Head of caudate nucleus (tissue), 42 donors: ENCODE measurements at regions not wholly inside any gene's neighbourhood (a gene's known extent, or its start where the extent isn't known, plus 50 kb on each side); places are given as distances from the start of the nearest gene placed in this dataset.
"Not testable (repeated sequence)": the region's sequence is repeated elsewhere in the genome, so short reads cannot be mapped to it uniquely, and the experiment has no call there.

Experiments used
- DNase-seq, 42 donors: peaks; one replicate each; pipeline versions ENCODE4 v3.0.0 to v3.0.0-alpha.2; 2020 to 2021; ENCODE audit warnings: mixed read lengths in 7 of 42
- intact Hi-C: fragments of 100-400 bp; cut with DNase I; formaldehyde crosslinking; loops from one replicate; pipeline ENCODE4 v1.15.0; 2022

DNA sequence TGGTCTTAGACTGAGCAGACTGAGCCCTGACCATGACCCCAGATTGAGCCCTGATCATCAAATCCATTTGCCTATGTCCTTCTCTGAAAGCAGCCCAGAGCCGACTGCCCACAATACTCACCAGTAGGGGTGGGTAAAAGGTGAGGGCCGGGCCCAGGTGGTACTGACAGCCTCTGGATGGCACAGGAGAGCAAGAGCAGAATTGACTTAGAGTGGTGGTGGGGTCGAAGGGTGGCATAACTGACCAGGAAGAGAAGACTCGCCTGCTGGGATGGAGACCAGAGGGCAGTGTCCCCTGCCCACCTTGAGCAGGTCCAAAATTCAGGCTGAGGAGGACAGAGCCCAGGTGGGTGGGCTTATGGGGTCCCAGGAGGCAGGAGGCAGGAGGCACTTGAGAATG, 161.3 kb upstream of the POU3F1 start:
- DNase-seq = no peak
- intact Hi-C loops = no loop called here

DNA sequence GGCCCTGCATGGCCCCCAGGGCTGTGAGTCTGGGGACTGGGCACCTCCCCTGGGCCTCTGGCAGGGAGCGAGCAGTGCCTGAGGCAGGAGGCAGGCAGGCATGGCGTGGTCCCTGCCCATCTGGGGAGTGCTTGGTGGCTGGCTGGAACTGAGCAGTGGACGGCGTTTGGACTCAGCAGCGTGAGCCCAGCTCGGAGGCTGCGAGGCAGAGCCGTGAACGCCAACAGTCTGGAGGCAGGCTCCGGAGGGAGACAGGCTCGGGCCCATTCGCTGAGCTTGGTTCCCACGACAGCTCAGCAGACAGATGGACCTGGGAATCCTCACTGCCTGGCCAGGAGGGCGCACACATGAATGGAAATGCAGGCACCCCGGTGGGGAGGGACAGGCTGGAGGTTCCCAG, 160.7 kb upstream of the POU3F1 start:
- intact Hi-C loops = no loop called here
- no peak for DNase-seq

DNA sequence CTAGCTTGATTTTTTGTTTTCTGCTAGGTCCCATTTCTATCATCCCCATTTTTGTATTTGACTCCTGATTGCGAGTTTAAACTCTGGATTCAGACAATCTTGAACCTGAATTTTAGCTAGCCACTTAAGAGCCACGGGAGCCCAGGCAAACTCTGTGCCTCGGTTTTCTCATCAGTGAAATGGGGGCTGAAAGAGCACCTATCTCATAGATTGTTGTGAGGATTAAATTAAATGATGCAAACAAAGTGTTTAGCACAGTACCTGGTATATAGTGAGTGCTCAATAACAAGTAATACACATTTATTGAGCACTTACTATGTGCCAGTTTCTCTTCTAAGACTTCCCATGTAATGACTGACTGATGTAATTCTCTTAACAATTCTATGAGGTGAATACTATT, 158.1 kb upstream of the POU3F1 start:
- intact Hi-C loops = no loop called here
- no peak for DNase-seq

DNA sequence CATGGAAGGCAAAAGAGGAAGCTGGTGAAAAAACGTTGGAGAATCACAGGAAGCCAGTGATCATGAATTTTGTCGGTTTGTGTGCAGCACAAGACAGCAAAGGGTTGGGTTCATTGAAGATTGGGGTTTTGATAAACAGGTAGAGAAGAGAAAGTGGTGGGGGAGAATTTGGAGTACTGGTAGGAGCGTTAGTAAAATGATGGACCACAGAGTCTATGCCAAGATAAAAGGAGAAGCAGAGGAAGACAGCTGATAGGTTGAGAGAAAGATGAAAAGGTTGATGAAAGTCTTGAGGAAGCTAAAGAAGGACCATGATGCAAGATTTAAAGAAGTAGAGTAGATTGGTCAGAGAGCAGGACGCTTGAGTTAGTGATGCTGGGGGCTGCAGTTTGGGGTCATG, 156.8 kb upstream of the POU3F1 start:
- intact Hi-C loops = no loop called here
- no peak for DNase-seq

DNA sequence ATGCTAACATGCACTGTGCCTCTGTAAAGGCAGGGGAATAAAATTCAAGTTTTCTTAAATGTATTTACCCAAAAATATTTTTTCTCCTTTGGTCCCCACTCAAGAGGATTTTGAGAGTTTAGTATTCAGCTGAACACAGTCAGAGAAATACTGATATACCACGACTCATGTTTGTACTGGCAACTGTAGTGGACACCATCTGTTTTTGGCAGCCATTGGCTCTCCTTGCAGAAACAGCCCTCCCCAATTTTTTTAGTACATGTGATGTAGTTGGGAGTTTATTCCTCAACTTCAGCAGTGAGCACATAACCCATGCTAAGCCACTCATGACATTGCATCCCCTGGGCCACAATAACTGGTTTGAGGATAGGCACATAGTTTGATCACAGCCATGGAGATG, 154.8 kb upstream of the POU3F1 start:
- no peak for DNase-seq
- intact Hi-C loops = no loop called here

DNA sequence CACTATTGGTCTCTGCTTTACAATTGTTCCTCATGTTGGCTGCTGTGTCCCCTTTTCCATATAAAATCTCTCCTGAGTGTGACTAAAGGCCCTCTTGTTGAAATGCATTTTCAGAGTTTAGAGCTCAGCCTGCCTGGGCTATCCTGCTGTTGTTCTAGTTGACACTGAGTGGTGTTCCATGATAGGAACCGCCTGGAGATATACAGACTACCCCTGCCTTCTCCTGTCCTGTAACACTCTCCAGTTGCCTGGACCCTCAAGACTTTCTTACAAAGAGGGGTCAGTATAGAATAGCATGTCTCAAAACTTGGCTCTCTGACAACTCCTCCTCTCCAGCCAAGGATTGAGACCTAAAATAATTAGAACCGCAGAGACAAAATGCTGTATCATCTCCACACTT, 152.0 kb upstream of the POU3F1 start:
- no peak for DNase-seq
- intact Hi-C loops = no loop called here

DNA sequence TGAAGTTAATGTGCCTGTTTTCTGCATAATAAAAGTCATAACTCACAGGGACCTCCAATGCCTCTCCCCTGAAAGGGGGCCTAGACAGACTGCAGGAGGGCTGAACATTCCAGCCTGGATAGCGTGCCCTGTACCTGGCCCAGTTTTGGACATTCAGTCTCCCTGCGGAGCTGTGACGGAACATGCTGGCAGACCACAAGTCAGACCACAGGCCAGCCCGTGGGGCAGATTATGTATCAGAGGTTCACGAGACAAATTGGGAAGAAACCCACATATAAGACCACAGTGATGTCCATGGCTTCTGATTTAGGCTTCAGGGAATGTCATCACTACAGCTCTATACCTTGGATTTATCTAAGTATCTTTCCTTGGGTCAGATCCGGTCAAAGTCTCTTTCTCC, 151.5 kb upstream of the POU3F1 start:
- no peak for DNase-seq
- intact Hi-C loops = no loop called here

DNA sequence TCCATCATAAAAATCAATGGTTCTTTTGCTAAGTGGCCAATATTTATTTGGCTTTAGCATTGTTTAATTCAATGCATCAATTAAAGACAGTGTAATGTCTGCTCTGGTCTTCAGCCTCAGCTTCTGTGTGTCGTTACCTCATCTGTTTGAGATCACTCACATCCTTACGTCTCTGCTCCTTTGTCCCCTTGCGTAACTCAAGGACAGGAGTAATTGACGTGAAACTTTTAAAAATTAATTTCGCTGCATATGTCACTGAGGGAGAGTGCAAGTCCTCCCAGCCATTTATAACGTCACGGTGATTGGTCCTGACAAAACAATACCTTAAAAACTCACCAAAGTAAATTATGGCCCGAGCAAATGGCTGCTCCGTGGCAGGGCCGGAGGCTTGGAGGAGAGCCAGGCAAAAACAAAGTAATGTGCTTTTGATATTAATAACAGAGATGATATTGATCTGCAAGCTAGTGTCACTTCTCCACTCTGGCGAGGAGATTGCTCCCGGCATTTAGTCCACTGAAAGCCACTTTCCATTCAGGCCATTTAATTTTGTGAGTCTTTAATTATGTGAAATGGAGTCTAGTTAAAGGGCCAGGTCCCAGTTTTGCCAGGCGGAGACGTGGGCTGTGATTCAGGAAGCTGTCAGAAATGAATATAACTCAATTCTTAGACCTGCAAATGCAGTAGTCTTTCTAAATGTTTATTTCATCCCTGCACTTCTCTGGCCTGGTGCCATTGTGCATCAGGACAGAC, 150.9 kb upstream of the POU3F1 start:
- no peak for DNase-seq
- intact Hi-C loops = no loop called here

DNA sequence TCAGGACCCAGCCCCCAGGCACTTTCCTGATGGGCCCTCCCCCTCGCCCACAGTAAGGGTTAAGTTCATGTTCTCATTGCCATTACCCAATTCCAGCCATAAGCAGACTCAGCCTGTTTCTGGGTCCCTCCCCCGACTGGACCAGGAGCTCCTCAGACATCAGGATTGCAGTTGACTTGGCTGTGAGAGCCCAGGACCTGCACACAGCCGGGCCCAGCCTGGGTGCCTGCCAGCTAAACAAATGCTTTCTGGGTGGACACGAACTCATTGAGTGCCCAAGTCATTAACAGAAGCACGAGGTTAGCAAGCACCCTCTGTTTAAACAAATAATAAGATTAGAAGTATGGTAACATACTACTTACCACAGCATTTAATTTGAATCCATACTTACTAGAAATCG, 147.9 kb upstream of the POU3F1 start:
- DNase-seq = no peak
- intact Hi-C loops = no loop called here

DNA sequence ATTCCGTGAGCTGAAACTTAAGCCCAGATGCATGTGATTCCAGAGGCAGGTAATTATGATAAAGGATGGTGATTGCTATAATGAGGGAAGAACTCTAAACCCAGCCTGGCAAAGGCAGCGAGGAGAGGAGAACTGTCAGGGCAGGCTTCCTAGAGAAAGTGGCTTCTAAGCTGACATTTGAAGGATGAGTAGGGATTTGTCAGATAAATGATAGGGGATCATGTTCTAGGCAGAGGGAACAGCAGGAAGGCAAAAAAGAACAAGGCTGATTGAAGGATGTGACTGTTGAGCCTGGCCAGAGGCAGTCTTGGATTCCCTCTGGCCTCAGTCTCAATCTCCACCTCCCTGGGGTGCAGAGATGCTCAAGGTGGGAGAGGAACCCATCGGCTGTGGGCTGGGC, 146.4 kb upstream of the POU3F1 start:
- intact Hi-C loops = no loop called here
- no peak for DNase-seq

DNA sequence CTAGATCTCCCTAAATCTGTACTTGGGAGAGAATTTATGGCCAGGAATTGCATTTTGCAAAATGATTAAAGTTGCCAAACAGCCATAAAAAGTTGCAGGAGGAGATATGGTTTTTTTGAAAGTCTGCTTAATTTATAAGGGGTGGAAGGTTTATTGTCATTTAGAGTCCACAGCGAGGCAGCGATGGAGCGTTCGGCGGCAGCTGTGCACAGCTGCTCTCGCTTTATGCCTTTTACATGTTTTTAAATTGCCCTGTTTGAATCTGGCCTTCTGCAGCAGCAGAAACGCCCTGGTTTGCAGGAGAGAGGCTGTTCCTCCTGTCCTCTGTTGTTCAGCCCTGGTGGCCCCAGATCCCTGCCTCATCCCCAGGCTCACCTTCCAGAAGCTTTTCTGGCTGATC, 144.9 kb upstream of the POU3F1 start:
- DNase-seq = no peak
- intact Hi-C loops = no loop called here

DNA sequence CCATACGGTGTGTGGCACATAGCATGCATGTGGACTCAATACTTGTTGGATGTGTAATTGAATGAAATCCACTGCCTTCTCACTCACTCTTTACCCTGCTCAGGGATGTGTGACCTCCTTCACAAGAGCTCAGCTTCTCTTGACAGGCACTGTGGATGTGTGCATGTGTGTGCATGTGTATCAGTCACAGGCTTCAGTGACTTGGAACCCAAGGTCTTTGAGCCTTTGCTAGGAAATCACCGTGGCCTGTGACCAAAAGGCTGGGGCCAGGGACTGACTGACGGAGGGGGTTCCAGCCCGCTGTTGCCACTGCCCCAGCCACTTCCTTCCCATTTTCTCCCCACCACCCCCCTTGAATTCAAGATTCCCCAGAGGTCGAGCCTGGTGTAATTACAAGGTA, 144.4 kb upstream of the POU3F1 start:
- intact Hi-C loops = no loop called here
- DNase-seq = no peak

DNA sequence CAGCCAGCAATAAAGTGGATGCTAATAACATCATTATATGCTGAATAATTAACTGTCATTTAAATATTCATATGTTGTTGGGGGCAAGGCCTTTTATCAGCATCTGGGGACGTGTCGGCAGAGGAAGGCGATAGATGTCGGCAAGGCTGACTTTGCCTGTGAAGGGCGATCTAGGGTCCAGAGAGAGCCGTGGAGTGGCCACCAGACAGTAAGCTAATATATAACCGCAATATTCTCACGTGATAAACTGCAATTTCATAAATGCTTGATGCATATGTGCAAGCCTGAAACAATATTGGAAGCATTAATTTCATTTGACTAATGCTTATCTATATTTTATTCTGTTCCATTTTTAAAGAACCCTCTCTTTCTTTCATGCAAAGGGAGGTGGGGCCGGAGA, 141.0 kb upstream of the POU3F1 start:
- no peak for DNase-seq
- intact Hi-C loops = no loop called here

DNA sequence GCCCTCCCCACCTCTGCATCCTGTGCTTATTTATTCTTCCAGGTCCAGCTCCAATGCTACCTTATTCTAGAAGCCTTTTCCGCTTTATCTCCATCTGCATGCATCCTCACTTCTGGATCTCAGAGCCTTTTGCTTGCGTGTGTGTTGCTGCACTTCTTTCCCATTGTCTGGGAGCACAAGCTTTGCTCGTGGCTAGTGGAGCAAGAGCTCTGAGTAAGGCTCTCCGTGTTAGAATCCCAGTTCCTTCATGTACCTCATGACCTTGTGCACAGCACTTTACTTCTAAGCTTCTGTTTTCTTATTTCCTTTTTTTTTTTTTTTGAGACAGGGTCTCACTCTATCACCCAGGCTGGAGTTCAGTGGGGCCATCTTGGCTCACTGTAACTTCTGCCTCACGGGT, 140.0 kb upstream of the POU3F1 start:
- intact Hi-C loops = no loop called here
- no peak for DNase-seq

DNA sequence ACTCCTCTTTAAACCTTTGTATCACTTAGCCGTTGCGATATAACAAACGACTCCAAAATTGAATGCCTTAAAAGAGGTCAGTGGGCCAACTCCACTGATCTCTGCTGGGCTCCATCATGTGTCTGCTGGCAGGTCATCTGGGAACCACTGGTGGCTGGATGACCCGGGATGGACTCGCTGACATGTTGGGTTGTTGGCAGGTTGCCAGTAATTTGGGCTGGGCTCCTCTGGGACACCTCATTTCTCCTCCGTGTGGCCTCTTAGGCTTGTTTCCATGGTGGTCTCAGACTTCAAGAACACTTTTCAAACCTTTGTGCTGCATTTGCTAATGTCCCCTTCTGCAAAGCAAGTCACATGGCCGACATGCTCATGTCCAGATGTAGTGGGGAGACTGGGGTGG, 139.3 kb upstream of the POU3F1 start:
- intact Hi-C loops = no loop called here
- DNase-seq = no peak

DNA sequence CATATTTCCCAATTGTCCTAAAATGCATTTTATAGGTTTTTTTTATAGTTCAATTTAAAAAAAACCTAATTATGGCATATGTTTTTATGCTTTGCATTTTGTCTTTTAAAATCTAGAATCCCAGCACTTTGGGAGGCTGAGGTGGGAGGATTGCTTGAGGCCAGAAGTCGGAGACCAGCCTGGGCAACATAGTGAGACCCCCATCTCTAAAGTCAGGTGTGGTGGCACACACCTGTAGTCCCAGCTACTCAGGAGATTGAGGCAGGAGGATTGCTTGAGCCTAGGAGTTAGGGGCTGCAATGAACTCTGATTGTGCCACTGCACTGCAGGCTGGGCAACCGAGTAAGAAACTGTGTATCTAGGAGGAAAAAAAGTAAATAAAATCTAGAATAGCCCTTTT, 137.2 kb upstream of the POU3F1 start:
- intact Hi-C loops = no loop called here
- no peak for DNase-seq

DNA sequence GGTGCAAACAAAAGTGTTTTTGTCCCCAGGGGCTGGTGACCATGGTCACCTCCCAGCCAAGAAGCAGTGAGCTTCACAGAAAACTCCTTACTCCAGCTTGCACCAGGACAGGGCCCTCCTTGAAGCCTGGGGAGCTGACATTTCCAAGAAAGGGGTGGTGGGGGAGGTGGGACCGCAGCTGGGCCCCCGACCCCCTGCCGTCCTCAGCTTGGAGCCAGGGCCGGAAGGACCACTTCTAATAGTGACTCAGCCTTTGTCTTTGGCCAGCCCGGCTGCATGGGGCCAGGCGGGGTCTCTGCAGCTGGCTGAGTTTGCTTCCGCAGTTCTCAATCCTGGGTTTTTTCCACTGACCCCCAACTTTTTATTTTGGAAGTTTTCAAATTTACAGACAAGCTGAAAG, 136.5 kb upstream of the POU3F1 start:
- DNase-seq = peak in 3 of 42 donors; percentile 6 to 39 (median 11)
- intact Hi-C loops = no loop called here

DNA sequence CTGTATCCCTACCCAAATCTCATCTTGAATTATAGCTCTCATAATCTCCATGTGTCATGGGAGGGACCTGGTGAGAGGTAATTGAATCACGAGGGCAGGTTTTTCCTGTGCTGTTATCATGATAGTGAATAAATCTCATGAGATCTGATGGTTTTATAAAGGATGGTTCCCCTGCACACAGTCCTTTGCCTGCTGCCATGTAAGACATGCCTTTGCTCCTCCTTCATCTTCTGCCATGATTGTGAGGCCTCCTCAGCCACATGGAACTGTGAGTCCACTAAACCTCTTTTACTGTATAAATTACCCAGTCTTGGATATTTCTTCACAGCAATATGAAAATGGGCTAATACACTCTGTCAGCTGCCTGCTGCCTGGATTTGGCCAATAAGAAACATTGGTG, 133.8 kb upstream of the POU3F1 start:
- DNase-seq, intact Hi-C loops: not testable (repeated sequence)

DNA sequence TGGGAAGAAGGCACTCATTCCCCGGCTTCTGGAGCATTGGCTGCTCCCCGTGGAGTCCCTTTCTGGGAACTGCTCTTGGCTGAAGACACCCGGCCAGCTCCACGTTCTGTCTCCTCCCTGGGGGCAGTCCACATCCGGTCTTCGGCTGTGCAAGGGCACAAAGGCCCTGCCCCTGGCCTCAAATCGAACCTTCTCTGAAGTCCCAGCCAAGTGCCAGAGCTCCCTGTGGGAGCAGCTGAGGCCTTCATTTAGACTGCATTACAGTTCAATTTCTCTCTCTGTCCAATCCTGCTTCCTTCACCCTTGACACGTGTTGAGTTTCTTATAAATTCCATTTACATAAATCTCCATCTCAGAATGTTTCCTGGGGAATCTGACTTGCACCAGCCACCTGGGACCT, 132.9 kb upstream of the POU3F1 start:
- no peak for DNase-seq
- intact Hi-C loops = no loop called here

DNA sequence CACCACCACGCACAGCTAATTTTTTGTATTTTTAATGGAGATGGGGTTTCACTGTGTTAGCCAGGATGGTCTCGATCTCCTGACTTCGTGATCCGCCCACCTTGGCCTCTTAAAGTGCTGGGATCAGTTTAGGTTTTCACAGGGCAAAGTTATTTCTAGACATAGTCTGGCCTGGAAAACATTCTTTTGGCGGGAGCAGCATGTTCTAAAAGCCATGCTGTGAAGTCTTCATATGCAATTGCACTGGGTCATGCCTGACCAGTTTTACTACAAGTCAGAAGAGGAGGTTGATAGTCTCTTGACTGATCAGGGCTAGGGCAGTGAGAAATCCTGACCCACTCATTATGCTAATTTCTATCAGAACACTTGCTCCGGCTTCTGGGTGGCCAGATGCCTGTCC, 131.6 kb upstream of the POU3F1 start:
- intact Hi-C loops = no loop called here
- DNase-seq = no peak

DNA sequence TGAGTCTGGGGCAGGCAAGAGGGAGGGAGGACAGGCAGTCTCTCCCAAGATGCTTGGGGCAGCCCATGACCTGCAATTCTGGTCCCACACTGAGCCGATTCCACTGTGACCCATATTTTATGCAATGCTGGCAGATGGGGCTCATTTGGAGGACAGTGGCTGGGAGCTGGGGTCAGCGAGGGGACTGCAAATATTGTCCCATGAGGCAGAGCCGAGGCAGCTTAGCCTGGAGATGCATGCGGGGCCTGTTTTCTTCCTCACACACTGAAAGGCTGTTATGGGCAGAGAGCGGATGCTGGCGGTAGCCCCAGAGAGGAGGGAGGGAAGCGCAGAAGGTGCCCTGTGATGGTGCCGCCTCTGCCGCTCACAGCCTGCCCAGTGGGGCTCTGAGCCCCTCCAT, 128.5 kb upstream of the POU3F1 start:
- peak in 3 of 42 donors; percentile 19 to 41 (median 30) for DNase-seq

DNA sequence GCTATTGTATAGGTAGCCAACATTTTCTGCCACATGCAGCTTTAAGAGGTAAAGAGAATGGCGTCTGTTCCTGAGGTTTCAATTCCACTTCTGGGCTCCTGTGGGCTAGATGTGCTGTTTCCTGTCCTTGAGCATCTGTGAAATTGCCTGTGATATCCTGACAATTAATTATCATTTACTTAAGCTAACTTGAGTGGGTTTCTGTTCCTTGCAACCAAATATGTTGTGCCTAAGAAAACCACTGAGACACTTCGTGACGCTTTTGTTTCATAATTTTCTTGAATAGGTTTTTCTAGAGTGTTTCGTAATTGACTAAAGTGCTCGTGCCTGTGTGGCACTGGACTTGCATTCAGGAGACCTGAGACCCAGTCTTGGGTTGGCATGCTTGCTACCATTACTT, 127.3 kb upstream of the POU3F1 start:
- no peak for DNase-seq
- intact Hi-C loops = no loop called here

More for the DNA sequence above, 128.5 kb upstream of the POU3F1 start:
- intact Hi-C loops = no loop called here
